ENCODE measurements at regions not wholly inside any gene's neighbourhood (a gene's known extent, or its start where the extent isn't known, plus 50 kb on each side); places are given as distances from the start of the nearest gene placed in this dataset.

GRCh38 chr3:182239316-182239715 lies 527.6 kb downstream of the SOX2 start:
- no peak for TF ChIP-seq POLR2A (IDR thresholded peaks at IDR 0.05; ENCODE audit: low read depth, low read length)
- no peak for TF ChIP-seq POLR2AphosphoS5 (IDR thresholded peaks at IDR 0.05; ENCODE audit: insufficient read depth, low read depth, low read length)
- TF ChIP-seq CTCF (IDR thresholded peaks at IDR 0.05; ENCODE audit: extremely low read depth in 1 of 2, insufficient read depth in 1 of 2, low read depth in 1 of 2, low read length in 2 of 2), result no peak
- no peak for TF ChIP-seq MYC (IDR thresholded peaks at IDR 0.05; ENCODE audit: low read depth, low read length)
- no peak for TF ChIP-seq EZH2 (IDR thresholded peaks at IDR 0.05; ENCODE audit: borderline replicate concordance, low read depth, low read length, severe bottlenecking)
- no peak for TF ChIP-seq MAX (IDR thresholded peaks at IDR 0.05; ENCODE audit: insufficient read depth, insufficient read length)
